Mucosa of descending colon (tissue), 3 donors: ENCODE measurements at regions not wholly inside any gene's neighbourhood (a gene's known extent, or its start where the extent isn't known, plus 50 kb on each side); places are given as distances from the start of the nearest gene placed in this dataset.

ENCODE experiments used
- ATAC-seq: fragments of 200-7000 bp; cut with Tn5 transposase; one replicate; pipeline ENCODE4 v1.9.1; 2020; ENCODE audit warnings: mild to moderate bottlenecking, moderate library complexity
- DNase-seq, 3 donors: peaks; one replicate each; pipeline ENCODE4 v3.0.0-alpha.2; 2020
- H3K36me3 ChIP-seq: fragments of 200-600 bp; one replicate; pipeline ENCODE4 v1.8.0; 2021; ENCODE audit warnings: low read depth, mild to moderate bottlenecking
- H3K4me1 ChIP-seq: fragments of 200-600 bp; one replicate; pipeline ENCODE4 v1.8.0; 2021; ENCODE audit warnings: low read depth, mild to moderate bottlenecking
- H3K4me3 ChIP-seq: fragments of 200-600 bp; one replicate; pipeline ENCODE4 v1.8.0; 2021; ENCODE audit warnings: mild to moderate bottlenecking
- H3K9me3 ChIP-seq: fragments of 200-600 bp; one replicate; pipeline ENCODE4 v1.8.0; 2021; ENCODE audit warnings: mild to moderate bottlenecking
- CTCF ChIP-seq: fragments of 200-600 bp; IDR thresholded peaks from one replicate; pipeline ENCODE4 v1.8.0; 2022; ENCODE audit warnings: antibody characterized with exemption, mild to moderate bottlenecking
- intact Hi-C, 2 donors: fragments of 100-400 bp; cut with DNase I in 1 of 2; cut with micrococcal nuclease in 1 of 2; formaldehyde crosslinking; loops; one replicate each; pipeline versions ENCODE4 v1.11.0 to v1.11.1; 2022; cut with DNase I, micrococcal nuclease
- donor health status: DM: no; HTN: no; CAD: no; lungs with moderate emphysema.
- donor health status: DM: no; HTN: no; CAD: no.
- donor health status: DM: no; HTN: yes; CAD: no.

GRCh38 chr15:95812491-95812890, 518.0 kb upstream of the NR2F2 start:
- DNase-seq (no peak), ATAC-seq (no peak)
- intact Hi-C loops, result no loop called here
- TF ChIP-seq CTCF, result no peak
- H3K36me3 ChIP-seq, result no peaks in the 10 kb centered on the region
- no peak overlapping the region for H3K4me3 ChIP-seq
- H3K4me1 ChIP-seq, result no peaks in the 10 kb centered on the region
- H3K9me3 ChIP-seq, result no peaks in the 10 kb centered on the region

- H3K4me1 ChIP-seq, result no peaks in the 10 kb centered on the region
- H3K36me3 ChIP-seq, result no peaks in the 10 kb centered on the region
- TF ChIP-seq CTCF, result no peak
- no peaks in the 10 kb centered on the region for H3K9me3 ChIP-seq
- ATAC-seq (no peak), DNase-seq (no peak)
- intact Hi-C loops, result no loop called here
- no peak overlapping the region for H3K4me3 ChIP-seq
Measured at GRCh38 chr15:95814908-95815307, 515.6 kb upstream of the NR2F2 start.

- Histone ChIP-seq H3K4me3 (no peak overlapping the region), H3K36me3 (no peaks in the 10 kb centered on the region), H3K9me3 (no peaks in the 10 kb centered on the region), H3K4me1 (no peaks in the 10 kb centered on the region)
- ATAC-seq (no peak), DNase-seq (no peak)
- TF ChIP-seq CTCF, result no peak
- intact Hi-C loops, result no loop called here
Measured at GRCh38 chr15:95816591-95816990, 513.9 kb upstream of the NR2F2 start.

GRCh38 chr15:95822961-95823360, 507.5 kb upstream of the NR2F2 start:
- ATAC-seq, result no peak

GRCh38 chr15:95825208-95825607, 505.3 kb upstream of the NR2F2 start:
- ATAC-seq (no peak), DNase-seq (no peak)
- Histone ChIP-seq H3K9me3 (no peaks in the 10 kb centered on the region), H3K4me1 (no peaks in the 10 kb centered on the region), H3K36me3 (no peaks in the 10 kb centered on the region), H3K4me3 (no peak overlapping the region)
- intact Hi-C loops, result no loop called here
- TF ChIP-seq CTCF, result no peak

More at GRCh38 chr15:95822961-95823360, 507.5 kb upstream of the NR2F2 start:
- H3K4me1 ChIP-seq, result no peaks in the 10 kb centered on the region
- intact Hi-C loops, result no loop called here
- DNase-seq, result no peak
- no peak for TF ChIP-seq CTCF
- H3K36me3 ChIP-seq, result no peaks in the 10 kb centered on the region
- H3K9me3 ChIP-seq, result no peaks in the 10 kb centered on the region
- H3K4me3 ChIP-seq, result no peak overlapping the region

- DNase-seq, result no peak
- Histone ChIP-seq H3K4me1 (no peaks in the 10 kb centered on the region), H3K36me3 (no peaks in the 10 kb centered on the region), H3K4me3 (no peak overlapping the region), H3K9me3 (no peaks in the 10 kb centered on the region)
- intact Hi-C loops, result no loop called here
- TF ChIP-seq CTCF, result no peak
- ATAC-seq, result no peak
Measured at GRCh38 chr15:95825671-95826411, 504.7 kb upstream of the NR2F2 start.
